Germinal center (tissue), 1 donor: ENCODE measurements at regions not wholly inside any gene's neighbourhood (a gene's known extent, or its start where the extent isn't known, plus 50 kb on each side); places are given as distances from the start of the nearest gene placed in this dataset.

ENCODE experiments used
- DNase-seq: peaks from one replicate; pipeline ENCODE4 v3.0.0; 2012; ENCODE audit warnings: mixed read lengths, low spot score

DNA sequence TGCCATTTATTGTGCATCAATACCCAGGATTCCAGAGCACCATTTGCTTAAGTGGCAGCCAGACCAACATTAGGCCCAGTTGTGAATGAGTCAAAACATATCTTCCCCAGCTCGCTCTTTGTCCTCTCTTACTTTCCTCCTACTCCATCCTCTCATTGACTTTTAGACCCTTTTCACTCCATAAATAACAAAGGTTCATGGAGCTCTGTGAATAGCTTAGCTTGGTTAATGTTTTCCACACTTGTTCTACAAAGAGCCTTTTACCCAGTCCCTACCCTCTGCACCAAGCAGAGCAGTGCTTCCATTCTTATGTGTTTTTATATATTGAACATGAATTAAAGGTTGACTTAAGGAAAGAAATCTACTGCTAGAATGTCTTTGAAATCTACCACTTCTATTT is 625.8 kb upstream of the FANCL start:
- DNase-seq = no peak

GRCh38 chr2:58866527-58866926 is 625.4 kb upstream of the FANCL start:
- no peak for DNase-seq

- DNase-seq = no peak
Observed at GRCh38 chr2:58866040-58866439, 624.9 kb upstream of the FANCL start.

GRCh38 chr2:58865436-58865835 is 624.3 kb upstream of the FANCL start:
- peak; percentile 15 for DNase-seq

GRCh38 chr2:58862244-58862643 is 621.1 kb upstream of the FANCL start:
- DNase-seq = peak; percentile 10

- DNase-seq = no peak
Observed at GRCh38 chr2:58860586-58860985, 619.5 kb upstream of the FANCL start.

DNA sequence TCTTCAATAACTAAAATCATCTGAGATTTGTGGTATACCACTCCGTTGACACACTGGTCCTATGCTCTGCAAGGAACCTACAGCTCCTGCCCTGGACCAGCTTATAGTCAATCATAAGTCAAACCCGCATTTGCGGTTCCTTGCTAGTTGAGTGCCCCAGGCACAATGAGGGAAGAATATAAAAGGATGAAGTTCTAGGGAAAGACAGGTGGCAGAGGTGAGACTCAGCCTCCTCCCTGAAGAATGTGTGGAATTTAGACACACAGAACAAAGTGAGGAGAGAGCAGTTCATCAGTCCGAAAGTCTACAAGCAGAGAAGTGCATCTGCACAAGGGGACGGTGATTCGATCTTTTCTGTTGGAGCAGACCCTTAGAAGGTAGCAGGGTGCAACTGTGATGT is 615.0 kb upstream of the FANCL start:
- no peak for DNase-seq

DNA sequence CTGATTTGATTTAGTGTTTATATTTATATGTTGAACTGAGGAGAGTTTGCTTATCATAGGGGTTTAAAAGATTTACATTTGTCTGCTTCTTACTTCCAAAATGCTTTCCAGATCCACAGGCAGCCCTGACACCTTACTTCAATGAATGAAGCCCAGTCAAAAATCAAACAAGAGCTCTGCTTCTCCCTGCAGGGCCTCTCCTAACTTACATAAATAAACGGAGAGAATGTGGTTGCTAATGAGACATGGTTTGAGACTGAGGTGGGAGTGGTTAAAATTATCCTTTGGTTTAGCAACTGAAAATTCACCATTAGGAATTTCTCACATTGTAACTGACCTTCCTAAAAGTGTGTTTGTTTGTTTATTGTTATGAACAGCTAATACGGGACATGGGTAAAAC is 612.3 kb upstream of the FANCL start:
- no peak for DNase-seq

DNA sequence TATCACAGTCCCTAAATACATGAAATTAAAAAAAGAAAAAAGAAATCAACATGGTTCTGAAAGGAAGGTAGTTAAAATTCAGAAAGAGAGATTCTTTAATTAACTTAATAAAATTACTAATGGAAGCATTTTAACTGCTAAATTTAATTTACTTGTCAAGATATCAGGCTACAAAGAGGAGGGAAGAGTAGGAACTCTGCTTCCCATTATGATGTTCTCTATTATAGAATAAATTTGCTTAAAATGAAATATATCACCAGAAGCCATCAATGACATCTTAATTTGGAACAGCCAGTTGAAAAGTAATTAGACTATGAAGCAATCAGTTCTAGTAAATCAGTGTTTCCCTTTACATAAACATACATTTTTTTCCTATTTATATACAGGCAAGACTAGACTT is 611.8 kb upstream of the FANCL start:
- DNase-seq = no peak

- DNase-seq = no peak
Observed at GRCh38 chr2:58852243-58852642, 611.1 kb upstream of the FANCL start.

DNA sequence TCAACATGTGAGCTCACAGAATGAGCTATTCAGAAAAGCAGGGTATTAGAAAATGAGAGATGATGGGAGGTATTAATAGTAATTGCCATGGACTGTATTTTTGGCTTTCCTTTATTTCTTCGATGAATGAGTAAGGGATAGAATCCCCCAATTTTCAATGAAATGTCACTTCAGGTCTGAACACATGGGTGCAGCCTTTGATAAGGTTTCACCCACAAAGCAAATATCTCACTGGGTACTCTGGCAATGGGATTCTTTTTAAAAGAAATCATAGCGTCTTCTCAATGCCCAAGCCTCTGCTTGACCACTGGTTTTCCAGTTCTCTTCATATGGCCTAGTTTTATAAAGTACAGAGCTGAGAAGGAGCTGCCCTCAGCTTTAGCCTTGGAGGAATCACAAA is 610.5 kb upstream of the FANCL start:
- no peak for DNase-seq

GRCh38 chr2:58845011-58845410 is 603.9 kb upstream of the FANCL start:
- DNase-seq = no peak

DNA sequence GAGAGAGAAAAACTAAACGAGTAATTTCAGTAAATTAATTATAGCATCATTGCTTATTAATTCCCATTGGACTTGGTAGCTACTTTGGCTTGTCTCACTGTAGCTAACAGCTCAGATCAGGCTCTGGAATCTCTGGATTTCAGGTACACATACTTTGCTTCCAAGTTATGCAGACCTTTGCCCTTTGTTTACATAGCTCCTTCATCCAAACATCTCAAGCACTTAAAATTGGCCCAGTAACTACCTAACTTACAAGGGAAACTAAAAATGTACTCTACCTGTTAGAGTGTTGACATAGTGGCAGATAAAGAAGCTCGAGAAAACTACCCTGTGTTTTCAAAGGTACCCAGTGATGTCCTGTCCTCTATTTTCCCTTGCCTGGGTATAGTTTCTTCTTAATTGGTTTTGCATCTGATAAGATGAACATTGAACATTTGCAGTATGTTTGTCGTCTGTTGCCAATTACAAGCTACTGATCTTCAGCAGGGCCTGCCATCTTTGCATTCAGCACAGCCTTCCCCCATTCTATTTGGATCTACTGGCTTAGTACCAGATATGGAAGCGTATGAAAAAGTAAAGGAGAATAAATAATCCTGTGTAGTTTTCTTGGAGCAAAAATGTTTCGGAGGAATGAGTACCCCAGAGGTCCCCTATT is 601.5 kb upstream of the FANCL start:
- DNase-seq = no peak

- DNase-seq = no peak
Observed at GRCh38 chr2:58834404-58834803, 593.3 kb upstream of the FANCL start.

DNA sequence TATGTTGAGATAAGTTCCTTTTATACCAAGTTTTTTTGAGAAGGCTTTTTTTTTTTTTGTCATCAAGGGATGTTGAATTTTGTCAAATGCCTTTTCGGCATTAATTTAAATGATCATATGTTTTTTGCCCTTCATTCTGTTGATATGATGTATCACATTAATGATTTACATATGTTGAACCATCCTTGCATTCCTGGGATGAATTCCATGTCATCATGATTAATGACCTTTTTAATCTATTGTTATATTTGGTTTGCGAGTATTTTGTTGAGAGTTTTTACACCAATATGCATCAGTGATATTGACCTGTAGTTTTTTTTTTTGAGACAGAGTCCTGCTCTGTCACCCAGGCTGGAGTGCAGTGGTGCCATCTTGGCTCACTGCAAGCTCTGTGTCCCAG is 585.7 kb upstream of the FANCL start:
- DNase-seq = no peak

GRCh38 chr2:58812771-58813344 is 571.7 kb upstream of the FANCL start:
- no peak for DNase-seq

DNA sequence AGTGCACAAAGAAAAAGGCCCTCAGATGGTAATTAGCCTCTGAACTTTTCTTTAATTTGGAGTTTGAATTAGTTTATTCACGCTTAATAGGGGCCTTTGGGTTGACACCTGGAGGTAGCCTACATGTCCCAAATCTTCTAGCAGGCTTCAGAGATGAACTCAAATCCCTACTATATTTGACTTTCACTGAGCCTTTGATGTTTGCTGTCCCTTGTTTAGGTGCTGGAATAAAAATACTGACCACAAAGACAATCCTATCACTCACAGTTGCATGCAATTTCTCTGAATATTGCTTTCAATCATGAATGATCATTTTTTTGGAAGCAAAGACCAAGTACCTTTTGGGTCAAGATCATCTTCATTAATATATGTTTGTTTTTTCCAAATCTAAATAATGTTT is 564.0 kb upstream of the FANCL start:
- DNase-seq = no peak

DNA sequence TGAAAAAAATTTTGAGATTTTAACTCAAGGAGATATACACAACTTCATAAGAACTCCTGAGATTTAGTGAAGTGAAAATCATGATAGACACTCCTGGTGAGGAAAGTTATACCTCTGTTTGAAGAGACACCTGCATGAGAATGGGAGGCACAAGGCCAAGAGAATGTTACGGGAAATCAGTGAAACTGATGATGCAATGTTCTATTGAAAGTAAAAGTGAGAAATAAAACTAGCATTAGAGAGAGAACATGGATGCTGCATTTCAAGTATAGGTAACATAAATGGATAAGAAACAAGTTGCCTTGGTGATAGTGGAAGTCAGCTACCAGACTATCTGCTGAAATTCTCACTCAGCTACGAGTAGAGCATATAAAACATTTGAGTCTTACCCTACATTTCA is 562.1 kb upstream of the FANCL start:
- DNase-seq = no peak

DNA sequence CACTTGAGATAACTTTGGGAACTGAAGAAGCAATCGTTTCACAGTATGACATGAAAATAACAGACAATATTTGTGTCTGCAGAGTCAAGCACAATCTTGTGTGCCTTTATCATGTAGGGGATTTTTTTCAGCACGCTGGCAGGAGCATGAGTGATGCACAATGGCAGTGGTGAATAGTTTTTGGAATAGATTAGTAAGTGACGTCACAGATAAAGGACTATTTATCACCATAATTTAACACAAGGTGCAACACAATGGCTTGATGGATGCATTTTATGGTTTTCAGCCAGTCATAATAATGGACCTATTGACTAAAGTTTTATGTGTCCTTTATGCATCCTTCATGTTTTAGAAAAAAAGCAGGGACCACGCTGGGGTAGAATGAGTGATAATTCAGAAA is 559.8 kb upstream of the FANCL start:
- DNase-seq = no peak

- DNase-seq = no peak
Observed at GRCh38 chr2:58798676-58799208, 557.6 kb upstream of the FANCL start.

GRCh38 chr2:58796239-58796910 is 555.2 kb upstream of the FANCL start:
- no peak for DNase-seq

DNA sequence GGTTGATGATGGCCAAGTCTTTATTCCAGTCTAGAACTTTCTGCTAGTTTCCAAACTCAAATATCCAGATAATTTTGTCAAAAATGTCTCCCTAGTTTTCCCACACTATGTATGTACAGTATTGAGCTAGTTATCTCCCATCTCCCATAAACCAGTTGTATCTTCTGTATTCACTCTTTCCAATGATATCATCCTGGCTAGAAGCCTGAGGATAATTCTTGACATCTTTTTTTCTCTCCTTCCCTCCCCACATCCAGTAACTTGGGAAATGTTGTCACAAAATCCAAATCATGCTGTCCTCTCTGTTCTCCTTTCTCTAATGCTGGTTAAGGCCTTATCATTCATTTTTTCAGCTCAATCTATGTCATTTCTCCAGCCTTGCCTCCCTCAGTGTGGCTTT is 553.8 kb upstream of the FANCL start:
- DNase-seq = no peak

- DNase-seq = no peak
Observed at GRCh38 chr2:58794103-58794502, 553.0 kb upstream of the FANCL start.

GRCh38 chr2:58788402-58788801 is 547.3 kb upstream of the FANCL start:
- DNase-seq = no peak
